Natural killer cell (primary cell): ENCODE measurements at regions not wholly inside any gene's neighbourhood (a gene's known extent, or its start where the extent isn't known, plus 50 kb on each side); places are given as distances from the start of the nearest gene placed in this dataset.

ENCODE experiments used
- ATAC-seq, 3 donors: fragments of 150-1000 bp in 2 of 3; fragments of 200-7000 bp in 1 of 3; cut with Tn5 transposase; 1 replicate in 1 of 3; 2 replicates in 2 of 3; pipeline ENCODE4 v1.10.0; 2021; ENCODE audit warnings: mild to moderate bottlenecking in 2 of 3, moderate library complexity in 2 of 3
- DNase-seq, 2 donors: peaks; one replicate each; pipeline versions ENCODE4 v3.0.0 to v3.0.0-alpha.2; 2013 to 2021; ENCODE audit warnings: mixed read lengths in 1 of 2
- H3K27ac ChIP-seq: one replicate; pipeline ENCODE4 v1.5.1; 2013; ENCODE audit warnings: mild to moderate bottlenecking, low read length
- H3K27me3 ChIP-seq: one replicate; pipeline ENCODE4 v1.6.1; 2013; ENCODE audit warnings: low read length; ENCODE audit not compliant: control insufficient read depth, insufficient read depth
- H3K36me3 ChIP-seq: one replicate; pipeline ENCODE4 v1.6.1; 2013; ENCODE audit warnings: low read length; ENCODE audit not compliant: control insufficient read depth, insufficient read depth
- H3K4me1 ChIP-seq: one replicate; pipeline ENCODE4 v1.6.1; 2013; ENCODE audit warnings: low read length; ENCODE audit not compliant: control insufficient read depth, insufficient read depth
- H3K4me3 ChIP-seq: one replicate; pipeline ENCODE4 v1.5.1; 2013; ENCODE audit warnings: low read length
- H3K9me3 ChIP-seq: one replicate; pipeline ENCODE4 v1.6.1; 2013; ENCODE audit warnings: low read length; ENCODE audit not compliant: control insufficient read depth, insufficient read depth
- H3K27ac Mint-ChIP-seq, 2 donors: one replicate each; pipeline ENCODE4 v1.8.0; 2022; ENCODE audit warnings: mild to moderate bottlenecking in 2 of 2, mixed read lengths in 2 of 2, moderate library complexity in 1 of 2
- H3K27me3 Mint-ChIP-seq, 2 donors: one replicate each; pipeline ENCODE4 v1.8.0; 2022; ENCODE audit warnings: low read depth in 2 of 2, mixed read lengths in 2 of 2
- H3K36me3 Mint-ChIP-seq: one replicate; pipeline ENCODE4 v1.8.0; 2022; ENCODE audit warnings: mixed read lengths
- H3K4me1 Mint-ChIP-seq, 2 donors: one replicate each; pipeline ENCODE4 v1.8.0; 2022; ENCODE audit warnings: mixed read lengths in 2 of 2
- H3K4me3 Mint-ChIP-seq: one replicate; pipeline ENCODE4 v1.8.0; 2022; ENCODE audit warnings: mild to moderate bottlenecking, moderate library complexity, mixed read lengths
- H3K9me3 Mint-ChIP-seq, 2 donors: one replicate each; pipeline ENCODE4 v1.8.0; 2022; ENCODE audit warnings: mixed read lengths in 2 of 2
- CTCF ChIP-seq: fragments of 200-600 bp; IDR thresholded peaks from one replicate; pipeline ENCODE4 v1.8.0; 2022; ENCODE audit warnings: antibody characterized with exemption
- WGBS: methylation state at CpG from one replicate; pipeline ENCODE4 v1.1.7; 2013; ENCODE audit warnings: missing lambda C conversion rate; ENCODE audit not compliant: insufficient coverage; 5-methylcytosine and 5-hydroxymethylcytosine counted together
- intact Hi-C: fragments of 100-400 bp; cut with micrococcal nuclease; formaldehyde crosslinking; loops from one replicate; pipeline ENCODE4 v1.14.2; 2022

- H3K9me3 Mint-ChIP-seq, result peaks cover 7 to 19% of the 10 kb centered on the region in 2 donors
- DNase-seq (no peak), ATAC-seq (no peak)
- Histone ChIP-seq H3K36me3 (no peaks in the 10 kb centered on the region), H3K4me1 (no peaks in the 10 kb centered on the region), H3K9me3 (no peaks in the 10 kb centered on the region), H3K27ac (no peak overlapping the region), H3K27me3 (no peaks in the 10 kb centered on the region), H3K4me3 (no peak overlapping the region)
- WGBS, result 92% methylated on average over 4 of the region's 4 CpGs
- peaks cover 4% of the 10 kb centered on the region for H3K36me3 Mint-ChIP-seq
- no peak for TF ChIP-seq CTCF
- H3K27ac Mint-ChIP-seq, result no peak overlapping the region
- no peaks in the 10 kb centered on the region for H3K4me1 Mint-ChIP-seq
- no peak overlapping the region for H3K4me3 Mint-ChIP-seq
- no peaks in the 10 kb centered on the region for H3K27me3 Mint-ChIP-seq
- intact Hi-C loops, result no loop called here
Observed at GRCh38 chr2:18924386-18924785, 335.0 kb upstream of the NT5C1B start.

- H3K27ac Mint-ChIP-seq, result no peak overlapping the region
- no peaks in the 10 kb centered on the region for H3K4me1 Mint-ChIP-seq
- TF ChIP-seq CTCF, result no peak
- ATAC-seq (no peak), DNase-seq (no peak)
- intact Hi-C loops, result no loop called here
- Histone ChIP-seq H3K9me3 (no peaks in the 10 kb centered on the region), H3K27me3 (no peaks in the 10 kb centered on the region), H3K4me1 (no peaks in the 10 kb centered on the region), H3K27ac (no peak overlapping the region), H3K4me3 (no peak overlapping the region), H3K36me3 (no peaks in the 10 kb centered on the region)
- no peaks in the 10 kb centered on the region for H3K27me3 Mint-ChIP-seq
- WGBS, result 89% methylated on average over 1 of the region's 1 CpG
- H3K36me3 Mint-ChIP-seq, result peaks cover 4% of the 10 kb centered on the region
- H3K4me3 Mint-ChIP-seq, result no peak overlapping the region
- peaks cover 4 to 7% of the 10 kb centered on the region in 2 donors for H3K9me3 Mint-ChIP-seq
Observed at GRCh38 chr2:18922276-18922675, 332.9 kb upstream of the NT5C1B start.

GRCh38 chr2:18918280-18918679 is 328.9 kb upstream of the NT5C1B start:
- TF ChIP-seq CTCF, result no peak
- WGBS, result 100% methylated on average over 1 of the region's 1 CpG
- H3K27ac Mint-ChIP-seq, result no peak overlapping the region
- no peak for ATAC-seq
- H3K9me3 Mint-ChIP-seq, result peaks cover 5 to 8% of the 10 kb centered on the region in 2 donors
- Histone ChIP-seq H3K4me1 (no peaks in the 10 kb centered on the region), H3K4me3 (no peak overlapping the region), H3K27me3 (no peaks in the 10 kb centered on the region), H3K36me3 (no peaks in the 10 kb centered on the region), H3K27ac (no peak overlapping the region), H3K9me3 (no peaks in the 10 kb centered on the region)
- DNase-seq, result no peak
- no peaks in the 10 kb centered on the region for H3K4me1 Mint-ChIP-seq
- intact Hi-C loops, result no loop called here
- H3K36me3 Mint-ChIP-seq, result peaks cover 4% of the 10 kb centered on the region
- no peak overlapping the region for H3K4me3 Mint-ChIP-seq
- H3K27me3 Mint-ChIP-seq, result no peaks in the 10 kb centered on the region

GRCh38 chr2:18915227-18915626 is 325.9 kb upstream of the NT5C1B start:
- Mint-ChIP-seq H3K27me3 (no peaks in the 10 kb centered on the region), H3K36me3 (no peaks in the 10 kb centered on the region), H3K4me3 (no peak overlapping the region), H3K4me1 (no peaks in the 10 kb centered on the region), H3K9me3 (peaks cover 8 to 13% of the 10 kb centered on the region in 2 donors), H3K27ac (no peak overlapping the region)
- no peaks in the 10 kb centered on the region for H3K4me1 ChIP-seq
- no peaks in the 10 kb centered on the region for H3K27me3 ChIP-seq
- no peak for TF ChIP-seq CTCF
- H3K27ac ChIP-seq, result no peak overlapping the region
- DNase-seq (no peak), ATAC-seq (no peak)
- WGBS, result 46% methylated on average over 1 of the region's 1 CpG
- H3K4me3 ChIP-seq, result no peak overlapping the region
- no peaks in the 10 kb centered on the region for H3K9me3 ChIP-seq
- intact Hi-C loops, result no loop called here
- H3K36me3 ChIP-seq, result no peaks in the 10 kb centered on the region
